HEK293T (cell line): ENCODE measurements at regions not wholly inside any gene's neighbourhood (a gene's known extent, or its start where the extent isn't known, plus 50 kb on each side); places are given as distances from the start of the nearest gene placed in this dataset.

Experiments used
- NFRKB ChIP-seq: fragments of 450-650 bp; IDR thresholded peaks from 2 replicates; pipeline ENCODE4 v1.6.1; 2016; ENCODE audit warnings: mild to moderate bottlenecking, moderate library complexity
- PKNOX1 ChIP-seq: fragments of 450-650 bp; IDR thresholded peaks from 2 replicates; pipeline ENCODE4 v1.6.1; 2016
- SP1 ChIP-seq: fragments of 450-650 bp; IDR thresholded peaks from 2 replicates; pipeline ENCODE4 v1.6.1; 2017
- SUZ12 ChIP-seq: fragments of 450-650 bp; IDR thresholded peaks from 2 replicates; pipeline ENCODE4 v1.6.1; 2016; ENCODE audit warnings: mild to moderate bottlenecking
- TARDBP ChIP-seq: fragments of 450-650 bp; IDR thresholded peaks from 2 replicates; pipeline ENCODE4 v1.6.1; 2016
- ZNF384 ChIP-seq: fragments of 450-650 bp; IDR thresholded peaks from 2 replicates; pipeline ENCODE4 v1.6.1; 2016

DNA sequence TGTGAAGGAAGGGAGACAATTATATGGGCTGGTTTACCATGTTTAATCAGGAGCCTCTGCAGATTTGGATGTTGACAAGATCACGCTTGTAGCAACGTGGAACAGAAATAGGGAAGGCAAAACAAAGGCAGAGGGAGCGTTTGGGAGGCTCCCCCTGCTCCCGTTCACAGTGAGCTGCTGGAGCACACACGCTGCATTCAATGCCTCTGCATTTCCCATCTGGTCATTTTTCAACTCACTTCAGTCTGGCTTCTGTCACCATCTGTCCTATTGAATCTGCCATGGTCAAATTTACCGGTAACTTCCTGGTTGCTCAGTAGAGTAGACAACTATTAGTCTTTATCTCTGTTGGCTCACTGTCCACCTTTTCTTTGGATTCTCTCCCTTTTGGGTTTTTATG, 91.0 kb downstream of the NHLRC3 start:
- TF ChIP-seq TARDBP, result no peak
- no peak for TF ChIP-seq SP1
- TF ChIP-seq ZNF384, result no peak
- TF ChIP-seq SUZ12, result no peak
- no peak for TF ChIP-seq NFRKB
- TF ChIP-seq PKNOX1, result no peak
